HEK293T (cell line): ENCODE measurements at regions not wholly inside any gene's neighbourhood (a gene's known extent, or its start where the extent isn't known, plus 50 kb on each side); places are given as distances from the start of the nearest gene placed in this dataset.

ENCODE experiments used
- CTCF ChIA-PET: fragments of 350-600 bp; formaldehyde crosslinking; extraction: SDS; loops from one replicate; lab custom pipeline; 2021; ENCODE audit warnings: antibody characterized with exemption, inconsistent platforms; lab: Yijun Ruan, JAX
- POLR2A ChIA-PET: fragments of 350-600 bp; formaldehyde crosslinking; extraction: SDS; loops from one replicate; lab custom pipeline; 2020; ENCODE audit warnings: antibody characterized with exemption, inconsistent platforms; lab: Yijun Ruan, JAX
- DNase-seq: peaks from one replicate; pipeline ENCODE4 v3.0.0; 2012; ENCODE audit warnings: mixed read lengths; ENCODE audit errors: extremely low spot score
- ARNT ChIP-seq: fragments of 450-650 bp; IDR thresholded peaks from 2 replicates; pipeline ENCODE4 v1.6.1; 2017; ENCODE audit warnings: mild to moderate bottlenecking
- BHLHE40 ChIP-seq: fragments of 450-650 bp; IDR thresholded peaks from 2 replicates; pipeline ENCODE4 v1.6.1; 2016; ENCODE audit warnings: mild to moderate bottlenecking, moderate library complexity, borderline replicate concordance
- CTBP1 ChIP-seq: fragments of 450-650 bp; IDR thresholded peaks from 2 replicates; pipeline ENCODE4 v1.6.1; 2016; ENCODE audit warnings: borderline replicate concordance
- ELF4 ChIP-seq: fragments of 450-650 bp; IDR thresholded peaks from 2 replicates; pipeline ENCODE4 v1.6.1; 2017; ENCODE audit warnings: antibody characterized with exemption
- FOXA1 ChIP-seq: fragments of 450-650 bp; IDR thresholded peaks from 2 replicates; pipeline ENCODE4 v1.6.1; 2016; ENCODE audit warnings: mild to moderate bottlenecking
- FOXK2 ChIP-seq: fragments of 450-650 bp; IDR thresholded peaks from 2 replicates; pipeline ENCODE4 v1.6.1; 2016; ENCODE audit warnings: mild to moderate bottlenecking
- FOXM1 ChIP-seq: fragments of 450-650 bp; IDR thresholded peaks from 2 replicates; pipeline ENCODE4 v1.6.1; 2017; ENCODE audit warnings: mild to moderate bottlenecking, borderline replicate concordance
- HDGF ChIP-seq: fragments of 450-650 bp; IDR thresholded peaks from 2 replicates; pipeline ENCODE4 v1.6.1; 2017; ENCODE audit warnings: antibody characterized with exemption, borderline replicate concordance
- L3MBTL2 ChIP-seq: fragments of 450-650 bp; conservative IDR thresholded peaks from 2 replicates; pipeline ENCODE4 v1.6.1; 2016; ENCODE audit warnings: mild to moderate bottlenecking
- LEF1 ChIP-seq: fragments of 450-650 bp; IDR thresholded peaks from 2 replicates; pipeline ENCODE4 v1.6.1; 2017; ENCODE audit warnings: mild to moderate bottlenecking, borderline replicate concordance
- NFRKB ChIP-seq: fragments of 450-650 bp; IDR thresholded peaks from 2 replicates; pipeline ENCODE4 v1.6.1; 2016; ENCODE audit warnings: mild to moderate bottlenecking, moderate library complexity
- SP1 ChIP-seq: fragments of 450-650 bp; IDR thresholded peaks from 2 replicates; pipeline ENCODE4 v1.6.1; 2017
- SUZ12 ChIP-seq: fragments of 450-650 bp; IDR thresholded peaks from 2 replicates; pipeline ENCODE4 v1.6.1; 2016; ENCODE audit warnings: mild to moderate bottlenecking
- TARDBP ChIP-seq: fragments of 450-650 bp; IDR thresholded peaks from 2 replicates; pipeline ENCODE4 v1.6.1; 2016
- ZNF384 ChIP-seq: fragments of 450-650 bp; IDR thresholded peaks from 2 replicates; pipeline ENCODE4 v1.6.1; 2016
- TF ChIP-seq, protein P1 (sequence below): fragments of 450-650 bp; IDR thresholded peaks from 2 replicates; pipeline ENCODE4 v1.6.1; 2016

- ChIA-PET POLR2A (no interaction called here), CTCF (no interaction called here)
- no peak for DNase-seq
- TF ChIP-seq FOXK2 (no peak), ZNF384 (no peak), HDGF (no peak), NFRKB (no peak), CTBP1 (no peak), ARNT (no peak), ELF4 (no peak), FOXM1 (no peak), SUZ12 (no peak), L3MBTL2 (no peak), BHLHE40 (no peak), SP1 (no peak), LEF1 (no peak)
- TF ChIP-seq, protein P1, sequence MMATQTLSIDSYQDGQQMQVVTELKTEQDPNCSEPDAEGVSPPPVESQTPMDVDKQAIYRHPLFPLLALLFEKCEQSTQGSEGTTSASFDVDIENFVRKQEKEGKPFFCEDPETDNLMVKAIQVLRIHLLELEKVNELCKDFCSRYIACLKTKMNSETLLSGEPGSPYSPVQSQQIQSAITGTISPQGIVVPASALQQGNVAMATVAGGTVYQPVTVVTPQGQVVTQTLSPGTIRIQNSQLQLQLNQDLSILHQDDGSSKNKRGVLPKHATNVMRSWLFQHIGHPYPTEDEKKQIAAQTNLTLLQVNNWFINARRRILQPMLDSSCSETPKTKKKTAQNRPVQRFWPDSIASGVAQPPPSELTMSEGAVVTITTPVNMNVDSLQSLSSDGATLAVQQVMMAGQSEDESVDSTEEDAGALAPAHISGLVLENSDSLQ = no peak
These were observed 405.9 kb downstream of the TLE4 start for GRCh38 chr9:79977510-79978197.

- TF ChIP-seq LEF1 (no peak), L3MBTL2 (peak; percentile 46)
- ChIA-PET POLR2A (no interaction called here), CTCF (no interaction called here)
- DNase-seq = no peak
These were observed 405.3 kb downstream of the TLE4 start for GRCh38 chr9:79977074-79977435.

DNA sequence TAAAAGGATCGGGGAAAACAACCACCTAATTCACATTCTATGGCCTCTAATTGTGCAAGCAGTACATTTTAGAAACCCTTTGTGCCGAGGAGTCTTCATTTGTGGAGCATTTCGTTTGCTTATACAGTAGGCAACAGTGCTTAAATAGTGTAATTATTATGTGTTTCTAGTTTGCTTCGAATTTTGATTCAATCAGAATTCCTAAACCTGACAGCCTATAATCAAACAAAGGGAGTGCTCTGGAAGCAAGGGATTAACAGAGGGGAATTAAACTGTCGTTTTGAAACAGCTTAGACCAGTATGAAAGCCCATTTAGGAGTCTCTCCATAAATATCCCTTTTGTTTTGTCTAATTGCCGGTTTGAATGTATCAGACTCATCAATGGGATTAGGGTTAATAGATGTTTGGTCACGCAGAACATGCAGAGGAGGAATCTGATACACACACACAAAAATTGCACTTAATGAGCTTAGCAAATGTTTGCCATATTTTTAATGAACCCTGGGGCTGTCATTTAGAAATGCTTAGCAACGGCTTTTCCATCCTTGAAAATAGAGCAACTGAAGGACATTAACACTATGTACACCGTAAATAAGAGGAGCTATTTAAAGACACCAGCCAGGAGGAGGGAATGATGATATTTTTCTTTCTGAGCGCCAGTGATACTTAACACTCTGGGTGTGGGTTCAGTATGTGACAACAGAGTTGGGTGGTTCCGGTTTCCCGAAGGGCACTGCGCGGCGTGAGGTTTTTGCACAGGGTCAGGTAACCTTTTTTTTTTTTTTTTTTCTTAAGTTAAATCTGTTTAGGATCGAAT, 404.7 kb downstream of the TLE4 start:
- TF ChIP-seq CTBP1 (0 out of 2 replicates have a peak, but pooled peaks have one; percentile 12), FOXA1 (no peak)
- TF ChIP-seq, protein P1 = peak; percentile 39
- no peak for DNase-seq
- ChIA-PET POLR2A (no interaction called here), CTCF (no interaction called here)

- ChIA-PET POLR2A (interaction anchor here (0.8 kb wide), 1 partner anchor 10 kb away, joined by 3 read pairs; no protein-coding TSS in a partner anchor), CTCF (no interaction called here)
- TF ChIP-seq NFRKB = no peak
- TF ChIP-seq FOXM1 = no peak
- TF ChIP-seq ARNT = no peak
- no peak for TF ChIP-seq SP1
- no peak for TF ChIP-seq FOXA1
- no peak for TF ChIP-seq L3MBTL2
- no peak for TF ChIP-seq BHLHE40
- TF ChIP-seq TARDBP = no peak
- TF ChIP-seq, protein P1 = no peak
- no peak for TF ChIP-seq SUZ12
- no peak for TF ChIP-seq ZNF384
- DNase-seq = peak; percentile 17
These were observed 404.0 kb downstream of the TLE4 start for GRCh38 chr9:79975621-79976256.

GRCh38 chr9:79974806-79975422, 403.1 kb downstream of the TLE4 start:
- no peak for TF ChIP-seq FOXM1
- TF ChIP-seq SUZ12 = no peak
- no peak for TF ChIP-seq L3MBTL2
- CTCF ChIA-PET = no interaction called here
- DNase-seq = no peak
- POLR2A ChIA-PET = interaction anchor here (0.8 kb wide), 1 partner anchor 9 kb away, joined by 3 read pairs; no protein-coding TSS in a partner anchor

GRCh38 chr9:79973627-79974026, 401.9 kb downstream of the TLE4 start:
- TF ChIP-seq BHLHE40 = no peak
- no peak for TF ChIP-seq TARDBP
- TF ChIP-seq HDGF = no peak
- TF ChIP-seq L3MBTL2 = no peak
- TF ChIP-seq, protein P1 = no peak
- no peak for TF ChIP-seq FOXK2
- TF ChIP-seq ARNT = no peak
- TF ChIP-seq ELF4 = no peak
- no peak for TF ChIP-seq FOXM1
- no peak for TF ChIP-seq FOXA1
- TF ChIP-seq NFRKB = no peak
- no peak for TF ChIP-seq LEF1
- no peak for TF ChIP-seq SUZ12
- no peak for TF ChIP-seq CTBP1
- no peak for TF ChIP-seq SP1
- no peak for TF ChIP-seq ZNF384
- CTCF ChIA-PET = no interaction called here
- DNase-seq = no peak
- POLR2A ChIA-PET = no interaction called here
